GM21737 (cell line): ENCODE measurements at regions not wholly inside any gene's neighbourhood (a gene's known extent, or its start where the extent isn't known, plus 50 kb on each side); places are given as distances from the start of the nearest gene placed in this dataset.

Experiments used
- ATAC-seq: cut with Tn5 transposase; IDR thresholded peaks from one replicate; pipeline ENCODE4 v1.9.1; 2021; ENCODE audit warnings: mild to moderate bottlenecking, moderate library complexity; ENCODE audit not compliant: unreplicated experiment

GRCh38 chr2:217290467-217290866, 430.6 kb upstream of the TNP1 start:
- ATAC-seq = no peak

- no peak for ATAC-seq
These were observed 430.0 kb upstream of the TNP1 start for GRCh38 chr2:217289907-217290280.

- ATAC-seq = no peak
These were observed 429.5 kb upstream of the TNP1 start for GRCh38 chr2:217289177-217289906.

GRCh38 chr2:217288472-217289063, 428.7 kb upstream of the TNP1 start:
- ATAC-seq = no peak

- ATAC-seq = no peak
These were observed 427.0 kb upstream of the TNP1 start for GRCh38 chr2:217286833-217287232.

GRCh38 chr2:217285926-217286325, 426.1 kb upstream of the TNP1 start:
- no peak for ATAC-seq

GRCh38 chr2:217283460-217283859, 423.6 kb upstream of the TNP1 start:
- ATAC-seq = no peak

- no peak for ATAC-seq
These were observed 422.7 kb upstream of the TNP1 start for GRCh38 chr2:217282531-217282930.

- no peak for ATAC-seq
These were observed 419.7 kb upstream of the TNP1 start for GRCh38 chr2:217279556-217279955.

GRCh38 chr2:217279140-217279539, 419.3 kb upstream of the TNP1 start:
- no peak for ATAC-seq

GRCh38 chr2:217277646-217278398, 418.0 kb upstream of the TNP1 start:
- no peak for ATAC-seq

GRCh38 chr2:217276433-217276832, 416.6 kb upstream of the TNP1 start:
- no peak for ATAC-seq

- ATAC-seq = no peak
These were observed 415.2 kb upstream of the TNP1 start for GRCh38 chr2:217275091-217275490.

- ATAC-seq = no peak
These were observed 414.7 kb upstream of the TNP1 start for GRCh38 chr2:217274578-217274977.

GRCh38 chr2:217273851-217274250, 414.0 kb upstream of the TNP1 start:
- ATAC-seq = no peak

- ATAC-seq = no peak
These were observed 413.3 kb upstream of the TNP1 start for GRCh38 chr2:217273162-217273561.

GRCh38 chr2:217271813-217272212, 411.9 kb upstream of the TNP1 start:
- ATAC-seq = no peak

GRCh38 chr2:217270485-217271121, 410.7 kb upstream of the TNP1 start:
- ATAC-seq = no peak

- ATAC-seq = no peak
These were observed 410.0 kb upstream of the TNP1 start for GRCh38 chr2:217269701-217270484.

- ATAC-seq = no peak
These were observed 409.1 kb upstream of the TNP1 start for GRCh38 chr2:217268978-217269377.

GRCh38 chr2:217267758-217268157, 407.9 kb upstream of the TNP1 start:
- ATAC-seq = no peak
